ENCODE measurements at regions not wholly inside any gene's neighbourhood (a gene's known extent, or its start where the extent isn't known, plus 50 kb on each side); places are given as distances from the start of the nearest gene placed in this dataset.

- TF ChIP-seq, protein P1, sequence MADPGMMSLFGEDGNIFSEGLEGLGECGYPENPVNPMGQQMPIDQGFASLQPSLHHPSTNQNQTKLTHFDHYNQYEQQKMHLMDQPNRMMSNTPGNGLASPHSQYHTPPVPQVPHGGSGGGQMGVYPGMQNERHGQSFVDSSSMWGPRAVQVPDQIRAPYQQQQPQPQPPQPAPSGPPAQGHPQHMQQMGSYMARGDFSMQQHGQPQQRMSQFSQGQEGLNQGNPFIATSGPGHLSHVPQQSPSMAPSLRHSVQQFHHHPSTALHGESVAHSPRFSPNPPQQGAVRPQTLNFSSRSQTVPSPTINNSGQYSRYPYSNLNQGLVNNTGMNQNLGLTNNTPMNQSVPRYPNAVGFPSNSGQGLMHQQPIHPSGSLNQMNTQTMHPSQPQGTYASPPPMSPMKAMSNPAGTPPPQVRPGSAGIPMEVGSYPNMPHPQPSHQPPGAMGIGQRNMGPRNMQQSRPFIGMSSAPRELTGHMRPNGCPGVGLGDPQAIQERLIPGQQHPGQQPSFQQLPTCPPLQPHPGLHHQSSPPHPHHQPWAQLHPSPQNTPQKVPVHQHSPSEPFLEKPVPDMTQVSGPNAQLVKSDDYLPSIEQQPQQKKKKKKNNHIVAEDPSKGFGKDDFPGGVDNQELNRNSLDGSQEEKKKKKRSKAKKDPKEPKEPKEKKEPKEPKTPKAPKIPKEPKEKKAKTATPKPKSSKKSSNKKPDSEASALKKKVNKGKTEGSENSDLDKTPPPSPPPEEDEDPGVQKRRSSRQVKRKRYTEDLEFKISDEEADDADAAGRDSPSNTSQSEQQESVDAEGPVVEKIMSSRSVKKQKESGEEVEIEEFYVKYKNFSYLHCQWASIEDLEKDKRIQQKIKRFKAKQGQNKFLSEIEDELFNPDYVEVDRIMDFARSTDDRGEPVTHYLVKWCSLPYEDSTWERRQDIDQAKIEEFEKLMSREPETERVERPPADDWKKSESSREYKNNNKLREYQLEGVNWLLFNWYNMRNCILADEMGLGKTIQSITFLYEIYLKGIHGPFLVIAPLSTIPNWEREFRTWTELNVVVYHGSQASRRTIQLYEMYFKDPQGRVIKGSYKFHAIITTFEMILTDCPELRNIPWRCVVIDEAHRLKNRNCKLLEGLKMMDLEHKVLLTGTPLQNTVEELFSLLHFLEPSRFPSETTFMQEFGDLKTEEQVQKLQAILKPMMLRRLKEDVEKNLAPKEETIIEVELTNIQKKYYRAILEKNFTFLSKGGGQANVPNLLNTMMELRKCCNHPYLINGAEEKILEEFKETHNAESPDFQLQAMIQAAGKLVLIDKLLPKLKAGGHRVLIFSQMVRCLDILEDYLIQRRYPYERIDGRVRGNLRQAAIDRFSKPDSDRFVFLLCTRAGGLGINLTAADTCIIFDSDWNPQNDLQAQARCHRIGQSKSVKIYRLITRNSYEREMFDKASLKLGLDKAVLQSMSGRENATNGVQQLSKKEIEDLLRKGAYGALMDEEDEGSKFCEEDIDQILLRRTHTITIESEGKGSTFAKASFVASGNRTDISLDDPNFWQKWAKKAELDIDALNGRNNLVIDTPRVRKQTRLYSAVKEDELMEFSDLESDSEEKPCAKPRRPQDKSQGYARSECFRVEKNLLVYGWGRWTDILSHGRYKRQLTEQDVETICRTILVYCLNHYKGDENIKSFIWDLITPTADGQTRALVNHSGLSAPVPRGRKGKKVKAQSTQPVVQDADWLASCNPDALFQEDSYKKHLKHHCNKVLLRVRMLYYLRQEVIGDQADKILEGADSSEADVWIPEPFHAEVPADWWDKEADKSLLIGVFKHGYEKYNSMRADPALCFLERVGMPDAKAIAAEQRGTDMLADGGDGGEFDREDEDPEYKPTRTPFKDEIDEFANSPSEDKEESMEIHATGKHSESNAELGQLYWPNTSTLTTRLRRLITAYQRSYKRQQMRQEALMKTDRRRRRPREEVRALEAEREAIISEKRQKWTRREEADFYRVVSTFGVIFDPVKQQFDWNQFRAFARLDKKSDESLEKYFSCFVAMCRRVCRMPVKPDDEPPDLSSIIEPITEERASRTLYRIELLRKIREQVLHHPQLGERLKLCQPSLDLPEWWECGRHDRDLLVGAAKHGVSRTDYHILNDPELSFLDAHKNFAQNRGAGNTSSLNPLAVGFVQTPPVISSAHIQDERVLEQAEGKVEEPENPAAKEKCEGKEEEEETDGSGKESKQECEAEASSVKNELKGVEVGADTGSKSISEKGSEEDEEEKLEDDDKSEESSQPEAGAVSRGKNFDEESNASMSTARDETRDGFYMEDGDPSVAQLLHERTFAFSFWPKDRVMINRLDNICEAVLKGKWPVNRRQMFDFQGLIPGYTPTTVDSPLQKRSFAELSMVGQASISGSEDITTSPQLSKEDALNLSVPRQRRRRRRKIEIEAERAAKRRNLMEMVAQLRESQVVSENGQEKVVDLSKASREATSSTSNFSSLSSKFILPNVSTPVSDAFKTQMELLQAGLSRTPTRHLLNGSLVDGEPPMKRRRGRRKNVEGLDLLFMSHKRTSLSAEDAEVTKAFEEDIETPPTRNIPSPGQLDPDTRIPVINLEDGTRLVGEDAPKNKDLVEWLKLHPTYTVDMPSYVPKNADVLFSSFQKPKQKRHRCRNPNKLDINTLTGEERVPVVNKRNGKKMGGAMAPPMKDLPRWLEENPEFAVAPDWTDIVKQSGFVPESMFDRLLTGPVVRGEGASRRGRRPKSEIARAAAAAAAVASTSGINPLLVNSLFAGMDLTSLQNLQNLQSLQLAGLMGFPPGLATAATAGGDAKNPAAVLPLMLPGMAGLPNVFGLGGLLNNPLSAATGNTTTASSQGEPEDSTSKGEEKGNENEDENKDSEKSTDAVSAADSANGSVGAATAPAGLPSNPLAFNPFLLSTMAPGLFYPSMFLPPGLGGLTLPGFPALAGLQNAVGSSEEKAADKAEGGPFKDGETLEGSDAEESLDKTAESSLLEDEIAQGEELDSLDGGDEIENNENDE (IDR thresholded peaks at IDR 0.05; ENCODE audit: insufficient replicate concordance, low read length), result no peak
- TF ChIP-seq EP300 (IDR thresholded peaks at IDR 0.05; ENCODE audit: borderline replicate concordance in 1 of 2, low read depth in 2 of 2, low read length in 2 of 2), result no peak
- no peak for TF ChIP-seq NRF1 (IDR thresholded peaks at IDR 0.05; ENCODE audit: low read depth, low read length)
- no peak for TF ChIP-seq CREB1 (IDR thresholded peaks at IDR 0.05)
- TF ChIP-seq CTBP2 (IDR thresholded peaks at IDR 0.05; ENCODE audit: borderline replicate concordance, insufficient read depth, insufficient read length, low read length), result no peak
- no peak for TF ChIP-seq JUN (IDR thresholded peaks at IDR 0.05; ENCODE audit: low read depth, low read length)
- TF ChIP-seq PHF8 (conservative IDR thresholded peaks at IDR 0.05; ENCODE audit: low read depth, low read length), result no peak
- no peak for TF ChIP-seq CBX5 (IDR thresholded peaks at IDR 0.05; ENCODE audit: low read depth, low read length)
- TF ChIP-seq YY1 (IDR thresholded peaks at IDR 0.05; ENCODE audit: low read depth, low read length), result no peak
- no peak for TF ChIP-seq CHD2 (IDR thresholded peaks at IDR 0.05; ENCODE audit: low read length)
- no peak for TF ChIP-seq ZNF274 (IDR thresholded peaks at IDR 0.05; ENCODE audit: borderline replicate concordance, extremely low read depth, low read length)
- no peak for TF ChIP-seq TBP (IDR thresholded peaks at IDR 0.05; ENCODE audit: low read depth, low read length)
- TF ChIP-seq JUND (IDR thresholded peaks at IDR 0.05; ENCODE audit: low read length), result no peak
Measured at GRCh38 chr9:90972057-90972456, 170.4 kb downstream of the SYK start (continued).
